Inferior parietal cortex (tissue), 1 donor: ENCODE measurements at regions not wholly inside any gene's neighbourhood (a gene's known extent, or its start where the extent isn't known, plus 50 kb on each side); places are given as distances from the start of the nearest gene placed in this dataset.
"Not testable (repeated sequence)": the region's sequence is repeated elsewhere in the genome, so short reads cannot be mapped to it uniquely, and the experiment has no call there.

Source experiments
- DNase-seq: peaks from one replicate; pipeline ENCODE4 v3.0.0-alpha.2; 2016; ENCODE audit errors: extremely low spot score

- DNase-seq: no peak
These were observed 186.1 kb upstream of the SLC24A3 start for GRCh38 chr20:19026121-19026878.

GRCh38 chr20:19026901-19027644 lies 185.4 kb upstream of the SLC24A3 start:
- no peak for DNase-seq

DNA sequence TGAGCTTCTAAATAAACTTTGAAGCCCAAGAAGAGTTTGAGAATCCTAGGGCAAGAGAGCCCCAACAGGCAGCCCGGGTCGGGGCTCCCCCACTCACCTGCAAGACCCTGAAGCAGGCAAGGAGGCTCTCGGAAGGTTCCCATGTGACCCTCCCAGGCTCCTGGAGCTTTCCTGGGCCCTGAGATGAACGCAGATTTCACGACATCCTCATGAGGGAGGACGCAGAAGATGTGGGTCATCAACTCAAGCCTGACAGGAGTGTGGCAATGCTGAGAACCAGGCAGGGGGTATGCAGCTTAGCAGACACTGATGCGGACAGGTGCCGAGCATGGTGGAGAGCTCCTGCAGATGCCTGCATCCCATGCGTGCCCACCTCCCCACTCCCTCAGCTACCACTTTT lies 184.5 kb upstream of the SLC24A3 start:
- no peak for DNase-seq

DNA sequence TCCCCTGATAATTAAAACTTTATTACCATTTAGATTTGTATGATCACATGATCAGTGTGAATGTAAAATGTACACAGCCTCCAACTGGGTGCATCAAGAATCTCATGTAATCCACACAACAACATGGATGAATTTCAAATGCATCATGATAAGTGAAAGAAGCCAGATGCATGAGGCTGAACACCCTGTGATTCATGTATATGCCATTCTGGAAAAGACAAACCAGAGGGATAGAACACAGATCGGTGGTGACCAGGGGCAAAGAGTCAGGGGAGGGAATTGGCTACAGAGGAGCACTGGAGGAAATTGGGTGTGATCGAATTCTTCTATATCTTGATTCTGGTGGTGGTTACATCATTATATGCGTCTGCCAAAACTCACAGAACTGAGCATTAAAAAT lies 170.7 kb upstream of the SLC24A3 start:
- no peak for DNase-seq

GRCh38 chr20:19045371-19045770 lies 167.1 kb upstream of the SLC24A3 start:
- no peak for DNase-seq

DNA sequence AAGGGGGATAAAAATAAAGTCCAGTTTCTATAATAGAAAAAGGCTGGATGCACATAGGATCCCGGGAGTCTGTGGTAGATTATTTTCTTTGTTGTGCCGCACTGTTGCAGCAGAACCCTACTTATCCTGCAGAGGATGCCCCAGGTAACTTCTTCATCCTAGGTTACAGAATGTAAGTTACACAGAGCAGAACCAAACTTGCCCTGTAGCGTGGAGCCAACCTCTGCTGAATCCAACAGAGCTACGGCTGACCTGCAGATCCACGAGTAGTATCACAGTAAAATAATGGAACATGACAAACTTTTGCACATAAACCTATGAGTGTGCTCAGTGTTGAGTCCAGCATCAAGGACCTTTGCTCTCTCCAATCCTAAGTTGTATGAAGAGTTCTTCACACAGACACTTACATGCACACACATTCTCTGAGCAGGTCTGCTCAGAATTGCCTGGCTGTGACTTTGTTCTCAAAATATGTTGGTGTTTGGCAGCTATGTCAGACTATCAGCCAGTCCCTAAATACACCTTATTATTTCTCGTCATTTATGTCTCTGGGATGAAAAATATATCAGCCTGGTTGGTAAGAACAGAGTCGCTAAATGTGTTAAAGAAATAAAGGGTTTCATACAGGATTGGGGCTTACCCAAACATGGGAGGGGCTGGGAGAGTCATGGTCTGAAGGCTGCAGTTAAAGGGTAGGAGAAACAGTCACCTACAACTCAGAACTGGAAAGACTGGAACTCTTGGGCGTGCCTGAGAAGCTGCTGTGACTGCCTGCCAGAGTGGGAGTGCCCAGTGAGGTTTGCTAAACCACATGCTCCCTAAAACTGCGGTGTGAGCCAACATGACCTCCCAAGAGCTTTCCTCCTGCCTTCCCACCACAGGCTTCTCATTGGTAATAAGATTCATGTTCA lies 165.1 kb upstream of the SLC24A3 start:
- no peak for DNase-seq

DNA sequence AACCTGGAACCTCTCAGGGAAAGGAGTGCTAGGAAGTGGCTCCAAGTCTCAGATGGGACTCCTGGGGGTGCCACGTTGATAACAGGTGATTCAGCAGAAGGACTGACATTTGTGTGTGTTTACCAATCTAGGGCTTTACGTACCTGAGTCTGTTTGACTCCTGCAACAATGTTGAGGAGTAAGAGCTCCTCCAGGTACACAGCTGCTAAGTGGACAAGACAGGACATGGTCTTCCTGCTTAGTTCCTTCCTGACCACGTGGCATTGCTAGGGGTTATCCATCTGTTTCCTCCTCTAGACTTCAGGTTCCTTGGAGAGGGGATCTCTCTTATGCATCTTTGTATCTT lies 164.5 kb upstream of the SLC24A3 start:
- no peak for DNase-seq

DNA sequence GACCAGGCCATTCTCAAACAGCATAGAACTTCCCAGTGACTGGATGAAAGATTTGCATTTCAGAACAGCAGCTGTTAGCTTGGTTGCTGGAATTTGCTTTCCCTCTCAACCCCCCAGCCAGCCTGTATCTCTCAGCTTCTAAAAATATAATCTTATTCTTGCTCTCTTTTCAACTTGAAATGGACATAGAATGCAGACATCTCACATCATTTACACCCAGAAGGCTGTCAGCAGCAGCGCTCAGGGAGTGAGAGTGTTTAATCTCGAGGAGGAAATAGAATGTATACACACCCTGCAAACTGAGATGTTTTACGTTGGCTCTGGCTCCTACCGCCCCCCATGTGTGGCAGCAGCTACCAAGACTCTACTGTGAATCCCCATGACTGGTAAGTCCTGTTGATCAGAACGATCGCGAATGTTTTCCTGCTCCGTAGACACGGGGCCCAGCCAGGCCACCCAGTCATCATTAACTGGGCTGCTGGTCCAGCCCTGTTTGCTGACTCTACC lies 163.4 kb upstream of the SLC24A3 start:
- DNase-seq: peak; percentile 7

GRCh38 chr20:19049514-19049913 lies 162.9 kb upstream of the SLC24A3 start:
- no peak for DNase-seq

GRCh38 chr20:19056909-19057308 lies 155.5 kb upstream of the SLC24A3 start:
- no peak for DNase-seq

- DNase-seq: not testable (repeated sequence)
These were observed 147.7 kb upstream of the SLC24A3 start for GRCh38 chr20:19064788-19065187.

DNA sequence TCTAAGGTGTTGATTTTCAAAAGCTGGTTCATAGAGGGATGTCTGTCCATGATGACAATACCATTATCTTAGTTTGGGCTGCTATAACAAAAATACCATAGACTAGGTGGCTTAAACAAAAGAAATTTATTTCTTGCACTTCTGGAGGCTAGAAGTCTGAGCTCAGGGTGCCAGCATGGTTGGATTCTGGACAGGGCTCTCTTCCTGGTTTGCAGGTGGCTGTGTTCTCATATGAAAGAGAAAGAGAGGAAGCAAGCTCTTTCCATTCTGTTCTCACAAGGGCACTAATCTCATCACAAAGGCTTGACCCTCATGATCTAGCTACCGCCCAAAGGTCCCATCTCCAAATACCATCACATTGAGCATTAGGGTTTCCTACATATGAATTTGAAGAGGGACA lies 144.5 kb upstream of the SLC24A3 start:
- DNase-seq: no peak

DNA sequence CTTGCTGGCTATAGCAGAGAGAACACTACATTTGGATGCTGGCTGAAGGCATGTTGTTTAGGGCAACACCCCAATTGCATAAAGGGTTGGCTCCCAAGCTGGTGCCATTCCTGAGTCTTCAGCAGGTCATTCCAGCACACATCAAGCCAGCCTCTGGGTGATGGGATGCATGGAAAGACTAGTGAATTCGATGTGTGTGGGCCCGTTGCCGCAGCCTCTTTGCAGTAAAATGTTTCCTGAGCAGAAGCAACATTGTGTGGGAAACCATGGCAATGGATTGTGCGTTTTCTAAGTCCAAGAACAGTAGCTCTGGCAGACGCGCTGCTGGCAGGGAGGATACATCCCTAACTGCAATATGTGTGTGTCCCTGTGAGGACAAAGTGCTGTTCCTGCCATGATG lies 142.4 kb upstream of the SLC24A3 start:
- no peak for DNase-seq

DNA sequence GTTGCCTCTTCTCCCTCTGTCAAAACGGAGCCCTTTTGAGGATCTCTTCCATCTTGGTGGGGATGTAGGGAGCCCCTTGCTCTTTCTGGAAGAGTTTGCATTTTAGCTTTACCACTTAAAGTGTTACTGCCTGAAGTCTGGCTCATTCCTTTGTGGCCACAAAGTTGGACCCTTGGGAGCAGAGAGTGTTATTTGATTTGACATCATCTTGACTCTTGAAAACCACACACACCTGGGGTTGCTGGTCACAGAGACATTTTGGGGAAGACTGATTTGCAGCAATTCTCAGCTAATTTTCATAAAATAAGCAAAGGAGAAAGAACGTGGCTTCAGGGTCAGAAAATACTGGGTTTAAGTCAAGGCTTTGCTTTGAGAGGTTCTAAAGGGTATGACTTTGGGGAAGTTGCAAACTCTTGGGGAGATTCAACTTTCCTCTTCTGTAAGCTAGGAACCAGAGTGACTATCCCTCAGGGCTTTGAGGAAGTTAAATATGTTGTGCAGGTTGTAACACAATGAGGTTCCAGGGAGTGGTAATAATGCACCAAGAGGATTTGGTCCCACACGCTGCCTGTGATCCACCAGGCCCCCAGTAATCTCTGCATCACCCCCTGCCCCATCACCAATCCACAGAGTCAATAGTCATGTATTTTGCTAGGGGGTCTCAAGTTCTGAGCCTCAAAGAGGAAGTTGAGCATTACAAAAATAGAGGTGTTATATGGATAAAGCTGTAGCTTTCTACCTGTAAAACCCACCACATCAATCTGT lies 141.6 kb upstream of the SLC24A3 start:
- DNase-seq: no peak

- no peak for DNase-seq
These were observed 141.1 kb upstream of the SLC24A3 start for GRCh38 chr20:19071446-19071725.

- DNase-seq: no peak
These were observed 140.4 kb upstream of the SLC24A3 start for GRCh38 chr20:19071902-19072498.

GRCh38 chr20:19072988-19073387 lies 139.5 kb upstream of the SLC24A3 start:
- no peak for DNase-seq

GRCh38 chr20:19073584-19074218 lies 138.7 kb upstream of the SLC24A3 start:
- DNase-seq: no peak

- DNase-seq: no peak
These were observed 138.1 kb upstream of the SLC24A3 start for GRCh38 chr20:19074356-19074755.

DNA sequence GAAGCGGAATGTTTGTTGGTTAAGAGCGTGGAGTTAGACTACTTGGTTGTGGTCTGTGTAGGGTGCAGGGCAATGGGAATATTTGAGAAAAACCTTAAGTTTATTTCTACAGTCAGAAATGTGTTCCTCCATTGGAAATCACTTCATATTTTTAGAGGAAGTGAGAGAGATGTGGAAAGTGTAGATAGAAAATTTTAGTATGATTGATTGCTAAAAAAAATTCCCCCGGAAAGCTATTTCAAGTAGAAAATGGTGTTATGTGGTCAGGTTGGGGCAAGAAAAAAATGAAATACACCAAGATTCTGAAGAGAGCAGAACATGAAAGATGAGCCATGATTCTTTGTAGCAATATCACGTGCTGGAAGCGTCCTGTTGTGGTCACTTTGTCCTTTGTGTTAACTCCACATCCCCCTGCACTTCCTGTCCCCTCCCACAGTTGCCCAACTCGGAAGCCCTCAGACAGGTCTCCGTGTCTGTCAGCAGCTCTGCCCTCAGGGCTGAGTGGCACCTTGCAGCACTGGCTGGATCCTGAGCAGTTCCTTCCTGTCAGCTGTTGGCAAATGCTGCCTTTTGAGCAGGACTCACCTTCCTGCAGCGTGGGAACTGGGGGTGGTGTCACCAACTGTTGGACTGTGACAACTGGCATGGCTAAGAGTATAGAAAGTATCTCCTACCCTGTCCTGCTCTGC lies 137.5 kb upstream of the SLC24A3 start:
- no peak for DNase-seq
